Left ventricle myocardium inferior (tissue), 1 donor: ENCODE measurements at regions not wholly inside any gene's neighbourhood (a gene's known extent, or its start where the extent isn't known, plus 50 kb on each side); places are given as distances from the start of the nearest gene placed in this dataset.

Source experiments
- DNase-seq: peaks from one replicate; pipeline ENCODE4 v3.0.0-alpha.2; 2020
- H3K27ac ChIP-seq: fragments of 200-600 bp; replicated peaks from 2 replicates; pipeline ENCODE4 v1.8.0; 2021
- H3K27me3 ChIP-seq: fragments of 200-600 bp; 2 replicates; pipeline ENCODE4 v1.8.0; 2021; ENCODE audit warnings: low read depth
- H3K36me3 ChIP-seq: fragments of 200-600 bp; 2 replicates; pipeline ENCODE4 v1.8.0; 2021
- H3K4me1 ChIP-seq: fragments of 200-600 bp; 2 replicates; pipeline ENCODE4 v1.8.0; 2021
- H3K4me3 ChIP-seq: fragments of 200-600 bp; 2 replicates; pipeline ENCODE4 v1.8.0; 2021; ENCODE audit warnings: mild to moderate bottlenecking, moderate library complexity
- H3K9me3 ChIP-seq: fragments of 200-600 bp; replicated peaks from 2 replicates; pipeline ENCODE4 v1.8.0; 2021
- CTCF ChIP-seq: fragments of 200-600 bp; IDR thresholded peaks from 2 replicates; pipeline ENCODE4 v1.8.0; 2021; ENCODE audit warnings: antibody characterized with exemption, mild to moderate bottlenecking, borderline replicate concordance
- intact Hi-C: fragments of 100-400 bp; cut with micrococcal nuclease; formaldehyde crosslinking; loops from one replicate; pipeline ENCODE4 v1.11.0; 2022
- donor health status: DM: no; HTN: yes; CAD: no; lungs with severe emphysema.

- H3K36me3 ChIP-seq: no peaks in the 10 kb centered on the region
- H3K4me1 ChIP-seq: no peaks in the 10 kb centered on the region
- no peak overlapping the region for H3K27ac ChIP-seq
- intact Hi-C loops: no loop called here
- no peak for DNase-seq
- no peak overlapping the region for H3K4me3 ChIP-seq
- H3K27me3 ChIP-seq: peaks cover 3% of the 10 kb centered on the region
- TF ChIP-seq CTCF: no peak
- H3K9me3 ChIP-seq: peaks cover 9% of the 10 kb centered on the region
Observed at GRCh38 chr4:84366161-84366560, 132.9 kb downstream of the NKX6-1 start.

- Histone ChIP-seq H3K9me3 (peaks cover 27% of the 10 kb centered on the region), H3K4me3 (no peak overlapping the region), H3K36me3 (no peaks in the 10 kb centered on the region), H3K27ac (no peak overlapping the region), H3K4me1 (no peaks in the 10 kb centered on the region), H3K27me3 (peaks cover 3% of the 10 kb centered on the region)
- TF ChIP-seq CTCF: no peak
- DNase-seq: no peak
- intact Hi-C loops: no loop called here
Observed at GRCh38 chr4:84362896-84363655, 136.0 kb downstream of the NKX6-1 start.

GRCh38 chr4:84342161-84342560 is 156.9 kb downstream of the NKX6-1 start:
- H3K36me3 ChIP-seq: no peaks in the 10 kb centered on the region
- no peak for DNase-seq
- no peaks in the 10 kb centered on the region for H3K4me1 ChIP-seq
- no peaks in the 10 kb centered on the region for H3K27me3 ChIP-seq
- no peak overlapping the region for H3K27ac ChIP-seq
- TF ChIP-seq CTCF: no peak
- peaks cover 65% of the 10 kb centered on the region for H3K9me3 ChIP-seq
- intact Hi-C loops: no loop called here
- H3K4me3 ChIP-seq: no peak overlapping the region

GRCh38 chr4:84341559-84341958 is 157.5 kb downstream of the NKX6-1 start:
- intact Hi-C loops: no loop called here
- no peaks in the 10 kb centered on the region for H3K36me3 ChIP-seq
- no peak for TF ChIP-seq CTCF
- H3K27me3 ChIP-seq: no peaks in the 10 kb centered on the region
- peaks cover 61% of the 10 kb centered on the region for H3K9me3 ChIP-seq
- H3K4me3 ChIP-seq: no peak overlapping the region
- no peak for DNase-seq
- H3K4me1 ChIP-seq: no peaks in the 10 kb centered on the region
- no peak overlapping the region for H3K27ac ChIP-seq

- no peak for DNase-seq
- Histone ChIP-seq H3K36me3 (no peaks in the 10 kb centered on the region), H3K9me3 (peaks cover 34% of the 10 kb centered on the region), H3K27me3 (no peaks in the 10 kb centered on the region), H3K27ac (no peak overlapping the region), H3K4me3 (no peak overlapping the region), H3K4me1 (no peaks in the 10 kb centered on the region)
- TF ChIP-seq CTCF: no peak
- intact Hi-C loops: no loop called here
Observed at GRCh38 chr4:84338367-84338766, 160.7 kb downstream of the NKX6-1 start.
